ENCODE measurements at regions not wholly inside any gene's neighbourhood (a gene's known extent, or its start where the extent isn't known, plus 50 kb on each side); places are given as distances from the start of the nearest gene placed in this dataset.

- TF ChIP-seq CEBPB (IDR thresholded peaks at IDR 0.05; ENCODE audit: low read depth), result no peak
Observed at GRCh38 chr11:37115963-37116362, 517.9 kb upstream of the RAG2 start (continued).

- Histone ChIP-seq H3K4me1 (ENCODE audit: control insufficient read depth in 1 of 2, insufficient read depth in 2 of 2, low read length in 2 of 2) (no peaks in the 10 kb centered on the region), H3K9me2 (ENCODE audit: insufficient read depth) (no peaks in the 10 kb centered on the region), H3K9me3 (ENCODE audit: control insufficient read depth in 1 of 2, insufficient read depth in 1 of 2, low read depth in 1 of 2, low read length in 2 of 2) (peaks cover 0 to 25% of the 10 kb centered on the region in 2 experiments; a peak in 2 of 4 replicates), H3K79me2 (ENCODE audit: insufficient read depth, low read length) (no peaks in the 10 kb centered on the region), H3K36me3 (ENCODE audit: control insufficient read depth in 1 of 2, insufficient read depth in 2 of 2, low read length in 2 of 2) (no peaks in the 10 kb centered on the region), H2AFZ (ENCODE audit: low read depth, low read length, poor library complexity, severe bottlenecking) (no peak overlapping the region), H3K27me3 (ENCODE audit: insufficient read depth, low read length) (no peaks in the 10 kb centered on the region), H4K20me1 (ENCODE audit: insufficient read depth) (no peaks in the 10 kb centered on the region), H3K27ac (ENCODE audit: low read depth, low read length) (no peak overlapping the region), H3K4me2 (ENCODE audit: low read length) (no peak overlapping the region), H3K9ac (ENCODE audit: low read length) (no peak overlapping the region), H3K4me3 (replicated peaks in 1 of 2; ENCODE audit: low read depth in 1 of 2, low read length in 2 of 2) (no peak overlapping the region)
- intact Hi-C loops (cut with micrococcal nuclease), result no loop called here
- no TSS peak for BruUV-seq (replicated peaks)
- ChIA-PET CTCF (no interaction called here), RAD21 (ENCODE audit: low non-redundant PET in 1 of 2, low total read pairs in 2 of 2, uncharacterized antibody in 2 of 2, unreplicated experiment in 2 of 2) (no interaction called here), POLR2A (no interaction called here)
- ATAC-seq (no peak), DNase-seq (ENCODE audit: low read depth, low spot score) (no peak)
- TF ChIP-seq FOSL1 (IDR thresholded peaks at IDR 0.05; ENCODE audit: low read depth) (no peak), ZNF274 (IDR thresholded peaks at IDR 0.05; ENCODE audit: low read depth, low read length) (no peak), JUND (IDR thresholded peaks at IDR 0.05) (no peak), EZH2 (IDR thresholded peaks at IDR 0.05) (no peak), SRF (IDR thresholded peaks at IDR 0.05; ENCODE audit: low read depth) (no peak)
- TF ChIP-seq, protein P1, sequence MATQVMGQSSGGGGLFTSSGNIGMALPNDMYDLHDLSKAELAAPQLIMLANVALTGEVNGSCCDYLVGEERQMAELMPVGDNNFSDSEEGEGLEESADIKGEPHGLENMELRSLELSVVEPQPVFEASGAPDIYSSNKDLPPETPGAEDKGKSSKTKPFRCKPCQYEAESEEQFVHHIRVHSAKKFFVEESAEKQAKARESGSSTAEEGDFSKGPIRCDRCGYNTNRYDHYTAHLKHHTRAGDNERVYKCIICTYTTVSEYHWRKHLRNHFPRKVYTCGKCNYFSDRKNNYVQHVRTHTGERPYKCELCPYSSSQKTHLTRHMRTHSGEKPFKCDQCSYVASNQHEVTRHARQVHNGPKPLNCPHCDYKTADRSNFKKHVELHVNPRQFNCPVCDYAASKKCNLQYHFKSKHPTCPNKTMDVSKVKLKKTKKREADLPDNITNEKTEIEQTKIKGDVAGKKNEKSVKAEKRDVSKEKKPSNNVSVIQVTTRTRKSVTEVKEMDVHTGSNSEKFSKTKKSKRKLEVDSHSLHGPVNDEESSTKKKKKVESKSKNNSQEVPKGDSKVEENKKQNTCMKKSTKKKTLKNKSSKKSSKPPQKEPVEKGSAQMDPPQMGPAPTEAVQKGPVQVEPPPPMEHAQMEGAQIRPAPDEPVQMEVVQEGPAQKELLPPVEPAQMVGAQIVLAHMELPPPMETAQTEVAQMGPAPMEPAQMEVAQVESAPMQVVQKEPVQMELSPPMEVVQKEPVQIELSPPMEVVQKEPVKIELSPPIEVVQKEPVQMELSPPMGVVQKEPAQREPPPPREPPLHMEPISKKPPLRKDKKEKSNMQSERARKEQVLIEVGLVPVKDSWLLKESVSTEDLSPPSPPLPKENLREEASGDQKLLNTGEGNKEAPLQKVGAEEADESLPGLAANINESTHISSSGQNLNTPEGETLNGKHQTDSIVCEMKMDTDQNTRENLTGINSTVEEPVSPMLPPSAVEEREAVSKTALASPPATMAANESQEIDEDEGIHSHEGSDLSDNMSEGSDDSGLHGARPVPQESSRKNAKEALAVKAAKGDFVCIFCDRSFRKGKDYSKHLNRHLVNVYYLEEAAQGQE (IDR thresholded peaks at IDR 0.05; ENCODE audit: low read depth), result no peak
Observed at GRCh38 chr11:37110385-37110784, 512.3 kb upstream of the RAG2 start.
